Hippocampal formation (tissue), 2 donors: ENCODE measurements at regions not wholly inside any gene's neighbourhood (a gene's known extent, or its start where the extent isn't known, plus 50 kb on each side); places are given as distances from the start of the nearest gene placed in this dataset.
A peak's percentile ranks its signal among the peaks of the same experiment; 100 is the strongest.

ENCODE experiments used
- DNase-seq, 2 donors: peaks; one replicate each; lab custom pipeline; 2025; lab: John Stamatoyannopoulos, UW

GRCh38 chr18:53754154-53754553 is 470.3 kb downstream of the MBD2 start:
- no peak for DNase-seq

- DNase-seq: no peak
Measured at GRCh38 chr18:53753601-53754000, 470.9 kb downstream of the MBD2 start.

GRCh38 chr18:53752781-53753367 is 471.6 kb downstream of the MBD2 start:
- no peak for DNase-seq

GRCh38 chr18:53749766-53750165 is 474.7 kb downstream of the MBD2 start:
- no peak for DNase-seq

GRCh38 chr18:53747663-53748160 is 476.8 kb downstream of the MBD2 start:
- DNase-seq: no peak

- DNase-seq: no peak
Measured at GRCh38 chr18:53747210-53747609, 477.3 kb downstream of the MBD2 start.

- DNase-seq: no peak
Measured at GRCh38 chr18:53745986-53746385, 478.5 kb downstream of the MBD2 start.

- no peak for DNase-seq
Measured at GRCh38 chr18:53745224-53745967, 479.1 kb downstream of the MBD2 start.

GRCh38 chr18:53739700-53740099 is 484.8 kb downstream of the MBD2 start:
- no peak for DNase-seq

GRCh38 chr18:53735526-53735925 is 488.9 kb downstream of the MBD2 start:
- no peak for DNase-seq

GRCh38 chr18:53715243-53715853 is 509.1 kb downstream of the MBD2 start:
- no peak for DNase-seq

GRCh38 chr18:53710080-53710479 is 514.4 kb downstream of the MBD2 start:
- DNase-seq: no peak

GRCh38 chr18:53702480-53702879 is 522.0 kb downstream of the MBD2 start:
- DNase-seq: no peak

GRCh38 chr18:53701697-53702096 is 522.8 kb downstream of the MBD2 start:
- no peak for DNase-seq

- peak in 1 of 2 donors; percentile 2 for DNase-seq
Measured at GRCh38 chr18:53698907-53699306, 525.6 kb downstream of the MBD2 start.

- no peak for DNase-seq
Measured at GRCh38 chr18:53689886-53690285, 534.6 kb downstream of the MBD2 start.

- no peak for DNase-seq
Measured at GRCh38 chr18:53686965-53687364, 537.5 kb downstream of the MBD2 start.

- no peak for DNase-seq
Measured at GRCh38 chr18:53682796-53683195, 541.7 kb downstream of the MBD2 start.

GRCh38 chr18:53677480-53677879 is 547.0 kb downstream of the MBD2 start:
- DNase-seq: no peak

GRCh38 chr18:53665701-53666100 is 558.8 kb downstream of the MBD2 start:
- DNase-seq: no peak

- no peak for DNase-seq
Measured at GRCh38 chr18:53664575-53664974, 559.9 kb downstream of the MBD2 start.

GRCh38 chr18:53660306-53660705 is 564.2 kb downstream of the MBD2 start:
- DNase-seq: no peak

- DNase-seq: no peak
Measured at GRCh38 chr18:53657257-53657656, 567.2 kb downstream of the MBD2 start.
